HG03521 (cell line): ENCODE measurements at regions not wholly inside any gene's neighbourhood (a gene's known extent, or its start where the extent isn't known, plus 50 kb on each side); places are given as distances from the start of the nearest gene placed in this dataset.
"Not testable (repeated sequence)": the region's sequence is repeated elsewhere in the genome, so short reads cannot be mapped to it uniquely, and the experiment has no call there.

Experiments
- ATAC-seq: cut with Tn5 transposase; IDR thresholded peaks from one replicate; pipeline ENCODE4 v1.9.1; 2021; ENCODE audit warnings: mild to moderate bottlenecking, moderate library complexity; ENCODE audit not compliant: unreplicated experiment

GRCh38 chr6:130603391-130603790 is 223.8 kb upstream of the SMLR1 start:
- no peak for ATAC-seq

DNA sequence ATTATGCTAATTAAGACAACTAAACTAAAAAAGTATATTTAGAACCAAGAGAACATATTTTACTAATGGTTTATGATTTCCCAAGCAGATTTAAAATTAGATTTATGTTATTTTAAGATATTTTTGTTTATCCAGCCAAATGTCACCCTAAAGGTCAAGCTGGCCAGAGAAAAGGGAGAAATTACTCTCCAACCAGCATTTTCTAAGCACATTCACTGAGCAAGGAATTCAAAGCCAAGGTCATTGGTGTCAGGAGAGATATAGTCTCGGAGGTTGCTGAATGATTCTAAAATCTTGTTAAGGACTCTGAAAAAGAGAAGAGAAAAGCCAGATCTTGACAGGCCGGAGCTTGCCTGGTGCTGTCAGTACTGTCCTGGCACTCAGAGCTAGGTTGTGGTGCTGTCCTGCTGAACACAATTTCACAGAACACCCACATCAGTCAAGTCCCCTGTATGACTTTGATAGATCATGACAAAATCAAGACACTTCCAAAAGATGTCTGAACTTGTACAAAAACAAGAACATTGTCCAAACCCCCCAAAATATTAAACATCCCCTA is 222.3 kb upstream of the SMLR1 start:
- ATAC-seq: no peak

- ATAC-seq: no peak
Measured at GRCh38 chr6:130610303-130610702, 216.9 kb upstream of the SMLR1 start.

DNA sequence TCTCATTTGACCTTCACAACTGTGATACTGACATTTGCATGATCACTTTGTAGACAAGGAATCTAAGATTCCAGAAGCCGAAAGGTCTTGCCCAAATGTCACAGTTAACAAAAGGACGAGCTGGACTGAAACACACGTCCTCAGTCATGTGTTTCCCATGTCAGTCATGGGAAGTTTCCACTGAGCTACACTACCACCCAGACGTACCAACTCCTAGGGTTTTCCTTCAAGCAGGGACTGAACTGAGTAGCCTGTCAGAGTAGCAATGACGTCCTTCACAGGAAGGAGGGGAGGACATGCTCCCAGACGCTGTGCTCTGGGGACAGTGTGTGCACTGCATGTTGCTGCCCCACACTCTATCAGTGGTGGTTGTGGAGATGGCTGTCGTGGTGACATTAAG is 215.8 kb upstream of the SMLR1 start:
- ATAC-seq: no peak

DNA sequence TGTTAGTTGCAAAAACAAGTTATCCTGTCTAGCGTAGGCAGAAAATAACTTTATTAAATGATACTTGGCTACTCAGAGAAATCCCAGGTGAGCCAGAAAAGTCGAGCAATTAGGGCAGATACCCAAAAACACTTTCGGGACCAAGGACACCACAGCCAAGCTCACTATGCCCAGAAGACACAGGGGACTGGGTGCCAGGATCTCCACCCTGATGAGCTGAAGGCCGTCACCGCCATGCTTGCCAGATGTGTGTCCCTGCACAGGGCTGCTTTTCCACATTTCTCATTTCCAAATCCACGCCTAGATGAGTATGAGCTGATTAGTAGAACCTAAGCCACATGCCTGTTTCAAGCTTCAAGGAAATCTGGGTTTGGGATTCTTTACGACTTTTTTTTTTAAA is 214.0 kb upstream of the SMLR1 start:
- no peak for ATAC-seq

- no peak for ATAC-seq
Measured at GRCh38 chr6:130615816-130616215, 211.4 kb upstream of the SMLR1 start.

DNA sequence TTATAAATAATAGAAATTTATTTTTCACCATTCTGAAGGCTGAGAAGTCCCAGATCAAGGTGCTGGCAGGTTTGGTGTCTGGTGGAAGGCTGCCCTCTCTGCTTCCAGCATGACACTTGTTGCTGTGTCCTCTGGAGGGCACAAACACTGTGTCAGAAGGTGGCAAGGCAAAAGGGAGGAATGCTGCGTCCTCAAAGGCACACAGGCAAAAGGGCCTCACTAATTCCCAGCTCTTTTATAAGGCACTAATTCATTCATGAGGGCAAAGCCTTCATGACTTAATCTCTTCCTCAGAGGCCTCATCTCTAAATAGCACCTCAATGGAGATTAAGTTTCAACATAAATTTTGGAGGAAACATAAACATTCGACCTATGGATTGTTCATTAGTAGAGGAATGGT is 209.5 kb upstream of the SMLR1 start:
- no peak for ATAC-seq

- not testable (repeated sequence) for ATAC-seq
Measured at GRCh38 chr6:130618806-130619205, 208.4 kb upstream of the SMLR1 start.

DNA sequence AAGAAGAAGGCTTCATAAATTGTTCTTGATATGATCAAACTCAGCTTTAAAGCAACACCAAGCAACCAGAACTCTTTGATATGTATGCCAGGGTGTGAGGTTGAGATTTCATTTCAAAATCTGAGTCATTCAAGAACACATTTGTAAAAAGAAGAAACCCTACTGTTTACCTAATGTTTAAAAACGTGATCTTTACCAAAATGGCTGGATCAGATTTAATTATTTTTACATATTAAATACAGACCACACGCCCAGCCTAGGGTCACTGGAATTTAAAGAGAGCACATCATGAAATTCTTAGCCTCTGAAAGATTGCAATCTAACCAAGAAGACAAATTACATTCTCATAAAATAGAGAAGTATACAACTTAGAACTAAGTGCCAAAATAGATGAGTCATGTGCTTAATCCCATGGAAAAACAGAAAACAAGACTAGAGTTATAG is 206.8 kb upstream of the SMLR1 start:
- ATAC-seq: no peak

DNA sequence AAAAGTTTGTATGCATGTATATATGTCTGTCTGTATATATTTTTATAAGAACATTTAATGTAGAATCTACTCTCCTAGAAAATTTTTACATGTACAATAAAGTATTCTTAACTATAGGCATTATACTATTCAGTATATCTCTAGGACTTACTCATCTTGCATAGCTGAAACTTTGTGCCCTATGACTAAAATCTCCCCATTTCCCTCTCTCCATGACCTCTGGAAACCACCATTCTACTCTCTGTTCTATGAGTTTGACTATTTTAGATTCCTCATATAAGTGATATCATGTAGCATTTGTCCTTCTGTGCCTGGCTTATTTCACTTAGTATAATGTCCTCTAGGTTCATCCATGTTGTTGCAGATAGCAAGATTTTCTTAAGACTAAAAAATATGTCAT is 205.1 kb upstream of the SMLR1 start:
- no peak for ATAC-seq

DNA sequence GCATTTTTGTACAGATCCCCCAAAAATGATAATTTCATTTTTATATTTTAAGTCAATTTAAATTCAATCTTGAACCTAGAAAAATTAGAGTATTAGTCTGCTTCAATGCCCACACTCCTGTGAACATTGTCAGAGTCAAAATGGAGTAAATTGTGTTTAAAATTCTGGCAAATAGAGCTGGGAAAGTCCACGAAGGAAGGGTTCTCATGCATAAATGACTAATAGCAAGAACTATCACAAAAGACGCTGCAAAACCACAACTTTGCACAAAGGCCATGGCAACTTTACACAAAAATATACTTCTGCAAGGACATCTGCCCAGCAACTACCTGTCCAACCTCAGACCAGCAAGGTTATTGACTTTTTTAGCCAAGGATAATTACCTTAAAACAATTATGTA is 203.2 kb upstream of the SMLR1 start:
- no peak for ATAC-seq

DNA sequence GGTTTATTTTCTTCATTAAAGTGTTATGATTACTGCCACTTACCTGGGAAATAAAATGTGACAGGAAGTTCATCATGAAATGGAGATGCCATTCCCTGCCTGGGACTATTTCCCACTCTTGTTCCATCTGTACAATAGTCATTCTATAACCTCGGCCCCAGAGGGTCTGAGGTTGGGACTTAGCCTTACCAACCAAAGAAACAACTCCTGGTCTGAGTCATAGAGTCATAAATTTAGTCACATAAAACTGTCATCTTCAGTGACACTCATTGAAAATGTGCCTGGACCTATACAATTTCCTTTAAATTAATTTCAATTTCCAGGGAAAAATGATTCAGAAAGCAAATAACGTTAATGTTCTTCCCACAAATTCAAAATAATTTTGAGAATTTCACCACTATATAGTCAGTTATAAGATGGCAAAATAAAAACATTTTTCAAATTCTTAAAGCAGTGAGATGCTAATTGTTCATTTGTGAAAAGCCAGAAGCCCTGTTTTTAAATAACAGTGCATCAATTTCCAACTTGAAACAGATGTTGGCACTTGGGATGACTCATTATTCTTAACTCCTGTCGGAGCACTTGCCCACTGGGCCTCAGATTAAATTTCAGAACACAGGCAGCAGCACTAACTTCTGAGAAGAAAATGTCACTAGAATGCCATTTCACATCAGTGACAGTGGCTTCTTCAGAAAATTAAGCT is 201.2 kb upstream of the SMLR1 start:
- peak; percentile 64 for ATAC-seq

DNA sequence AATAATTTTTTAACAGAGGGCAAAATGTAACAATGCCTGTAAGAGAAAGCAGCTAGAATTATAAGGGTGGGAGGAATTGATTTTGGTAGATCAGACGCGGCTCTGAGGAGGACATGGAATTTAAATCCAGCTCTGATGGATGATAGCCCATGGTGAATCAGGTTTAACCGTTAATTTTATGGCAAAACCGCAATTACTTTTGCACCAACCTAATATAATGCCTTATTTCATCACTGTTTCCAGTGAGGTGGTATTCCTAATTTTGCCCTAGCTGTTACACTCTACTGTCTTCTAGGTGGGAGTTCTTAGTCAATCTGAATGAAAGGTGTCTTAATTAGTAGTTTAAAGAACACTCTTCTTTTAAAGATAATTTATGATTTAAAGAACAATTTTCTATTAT is 198.3 kb upstream of the SMLR1 start:
- ATAC-seq: no peak

DNA sequence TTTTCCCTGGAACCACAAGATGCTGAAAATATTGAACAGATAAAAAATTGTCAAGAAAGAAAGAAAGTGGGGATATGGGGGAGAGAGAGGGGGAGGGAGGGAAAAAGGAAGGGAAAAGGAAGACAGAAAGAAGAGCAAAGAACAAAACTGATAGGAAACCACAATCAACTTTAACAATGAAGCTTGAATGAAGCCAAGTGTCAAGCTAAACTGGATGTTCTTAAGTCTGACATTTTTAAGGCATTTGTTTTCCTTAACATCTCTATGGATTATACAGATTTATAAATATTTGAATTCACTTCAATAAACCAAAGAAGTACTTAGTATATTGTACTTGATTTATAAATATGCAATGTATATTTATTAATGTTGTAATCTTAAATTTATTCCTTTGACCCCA is 197.6 kb upstream of the SMLR1 start:
- no peak for ATAC-seq

DNA sequence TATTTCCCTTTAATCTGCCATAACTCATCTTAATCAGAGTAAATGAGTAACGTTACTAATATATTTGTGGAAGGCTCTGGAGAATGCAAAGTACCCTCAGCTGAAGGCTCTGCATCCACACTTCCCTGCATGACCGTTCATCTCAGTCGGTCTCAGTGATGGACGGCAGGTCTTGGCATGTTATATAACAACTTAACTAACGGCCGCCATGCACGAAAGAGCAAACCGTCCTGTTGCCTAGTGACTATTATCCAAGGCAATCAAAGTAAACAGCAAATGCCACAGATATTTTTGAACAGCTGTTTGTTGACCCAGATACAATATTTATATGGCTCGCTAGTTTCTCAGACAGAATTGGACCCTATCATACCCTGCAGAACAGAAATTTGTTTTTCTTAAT is 194.9 kb upstream of the SMLR1 start:
- no peak for ATAC-seq

- no peak for ATAC-seq
Measured at GRCh38 chr6:130632897-130633296, 194.3 kb upstream of the SMLR1 start.

DNA sequence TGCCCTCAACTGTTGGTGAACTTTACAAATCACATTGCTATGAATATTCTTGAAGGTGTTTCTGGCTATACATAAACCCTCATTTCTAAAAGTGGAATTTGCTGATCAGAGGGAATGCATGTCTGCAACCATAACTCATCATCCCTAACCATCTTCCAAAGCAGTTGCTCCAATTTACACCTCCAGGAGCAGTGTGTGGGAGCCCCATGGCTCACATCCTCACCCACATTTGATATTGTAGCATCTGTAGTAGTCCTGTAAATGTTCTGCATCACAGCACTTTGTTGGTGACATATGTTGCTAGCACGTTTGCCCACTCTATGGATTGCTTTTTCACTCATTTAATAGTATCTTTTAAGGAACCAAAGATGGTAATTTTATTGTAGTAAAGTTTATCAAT is 183.8 kb upstream of the SMLR1 start:
- ATAC-seq: no peak

DNA sequence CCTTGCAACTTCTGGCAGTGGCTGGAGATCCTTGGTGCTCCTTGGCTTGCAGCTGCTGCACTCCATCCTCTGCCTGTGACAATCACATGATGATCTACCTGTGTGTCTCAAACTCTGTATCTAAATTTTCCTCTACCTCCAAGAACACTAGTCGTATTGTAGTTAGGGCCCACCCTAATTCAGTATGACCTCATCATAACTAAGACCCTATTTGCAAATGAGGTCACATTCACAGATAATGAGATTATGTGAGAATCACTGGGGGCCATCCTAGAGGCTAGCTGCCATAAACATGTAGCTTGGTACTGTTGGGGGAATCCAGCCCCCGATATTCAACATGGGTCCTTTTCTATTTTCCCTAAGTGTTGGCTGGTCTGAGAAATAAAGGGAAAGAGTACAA is 183.0 kb upstream of the SMLR1 start:
- ATAC-seq: no peak

DNA sequence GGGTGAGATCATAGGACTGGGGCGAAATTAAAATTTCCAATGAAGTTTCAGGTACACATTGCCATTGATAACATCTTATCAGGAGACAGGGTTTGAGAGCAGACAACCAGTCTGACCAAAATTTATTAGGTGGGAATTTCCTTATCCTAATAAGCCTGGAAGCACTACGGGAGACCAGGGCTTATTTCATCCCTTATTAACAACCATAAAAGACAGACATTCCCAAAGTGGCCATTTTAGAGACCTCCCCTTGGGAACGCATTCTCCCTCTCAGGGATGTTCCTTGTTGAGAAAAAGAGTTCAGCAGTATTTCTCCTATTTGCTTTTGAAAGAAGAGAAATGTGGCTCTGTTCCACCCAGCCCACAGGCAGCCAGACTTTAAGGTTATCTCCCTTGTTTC is 182.4 kb upstream of the SMLR1 start:
- not testable (repeated sequence) for ATAC-seq

DNA sequence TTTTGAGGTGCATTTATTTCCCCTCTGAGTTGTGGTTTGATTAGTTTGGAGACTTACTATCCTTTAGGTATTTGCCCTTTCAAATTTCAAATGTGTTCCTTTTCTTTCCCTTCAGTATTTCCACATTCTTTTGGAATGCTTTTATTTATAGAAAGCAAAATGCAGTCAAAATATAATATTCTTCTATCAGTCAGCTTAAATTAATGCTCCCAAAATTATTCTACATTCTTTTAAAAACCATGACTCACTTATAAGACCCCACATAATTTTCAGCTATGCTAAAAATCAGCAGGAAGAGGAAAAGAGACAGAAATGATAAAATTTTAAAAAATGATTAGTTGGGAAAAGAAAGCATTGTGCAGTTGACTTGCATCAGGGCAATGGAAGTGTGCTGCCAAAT is 180.0 kb upstream of the SMLR1 start:
- ATAC-seq: no peak

DNA sequence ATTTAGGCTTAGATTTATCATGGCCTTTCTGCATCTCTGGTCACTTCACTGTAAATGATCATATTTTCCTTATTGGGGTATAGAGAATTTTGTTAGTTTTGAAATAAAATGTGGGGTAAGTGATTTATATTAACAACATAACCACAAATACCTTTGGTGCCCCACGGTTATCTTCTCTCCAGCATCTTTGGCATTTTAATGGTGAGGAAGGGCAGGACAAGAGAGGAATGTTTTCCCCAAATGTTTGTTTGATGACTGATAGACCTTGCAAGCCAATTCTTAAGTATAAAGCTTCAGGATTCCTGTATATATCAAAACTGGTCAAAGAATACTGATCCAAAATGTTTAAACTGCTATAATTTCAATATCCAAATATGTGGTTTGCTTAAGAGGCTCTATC is 171.6 kb upstream of the SMLR1 start:
- no peak for ATAC-seq

GRCh38 chr6:130661077-130661476 is 166.1 kb upstream of the SMLR1 start:
- ATAC-seq: no peak

GRCh38 chr6:130666786-130667185 is 160.4 kb upstream of the SMLR1 start:
- ATAC-seq: no peak
